Stimulated activated effector memory CD8-positive, alpha-beta T cell treated with anti-CD3 and anti-CD28 coated beads, Interleukin-12 subunit alpha, Interleukin-12 subunit beta, amount 100 ng/mL, for 72 hours (primary cell): ENCODE measurements at regions not wholly inside any gene's neighbourhood (a gene's known extent, or its start where the extent isn't known, plus 50 kb on each side); places are given as distances from the start of the nearest gene placed in this dataset.
"Not testable (repeated sequence)": the region's sequence is repeated elsewhere in the genome, so short reads cannot be mapped to it uniquely, and the experiment has no call there.

Source experiments
- ATAC-seq: fragments of 150-1000 bp; cut with Tn5 transposase; 2 replicates; pipeline ENCODE4 v1.10.0; 2021
- DNase-seq, 2 donors: peaks; one replicate each; pipeline ENCODE4 v3.0.0; 2021 to 2022; ENCODE audit warnings: low spot score in 2 of 2
- H3K27ac Mint-ChIP-seq: one replicate; pipeline ENCODE4 v1.8.0; 2022; ENCODE audit warnings: mild to moderate bottlenecking, mixed read lengths
- H3K36me3 Mint-ChIP-seq: one replicate; pipeline ENCODE4 v1.8.0; 2022; ENCODE audit warnings: mild to moderate bottlenecking, mixed read lengths
- H3K4me1 Mint-ChIP-seq: one replicate; pipeline ENCODE4 v1.8.0; 2022; ENCODE audit warnings: mixed read lengths
- H3K4me3 Mint-ChIP-seq: one replicate; pipeline ENCODE4 v1.8.0; 2022; ENCODE audit warnings: mild to moderate bottlenecking, mixed read lengths
- H3K9me3 Mint-ChIP-seq: one replicate; pipeline ENCODE4 v1.8.0; 2022; ENCODE audit warnings: mixed read lengths

DNA sequence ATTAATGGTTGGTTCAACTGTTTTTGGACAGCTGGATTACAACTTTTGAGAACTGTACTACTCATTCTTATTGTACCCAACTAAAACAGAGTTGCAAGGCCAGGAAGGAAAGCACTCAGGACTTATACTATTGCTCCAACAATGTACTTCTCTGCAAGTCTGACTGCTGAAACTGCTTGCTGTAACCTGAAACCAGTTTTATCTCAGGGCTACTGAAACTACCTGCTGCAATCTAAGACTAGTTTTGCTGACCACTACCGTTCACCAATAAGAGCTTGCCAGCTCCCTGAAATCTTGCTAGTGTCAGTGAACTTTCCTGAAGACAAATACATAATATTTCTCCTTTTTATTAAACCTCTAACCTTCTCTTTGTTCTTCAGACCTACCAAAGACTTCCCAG, 157.3 kb downstream of the CDCA7 start:
- no peaks in the 10 kb centered on the region for H3K9me3 Mint-ChIP-seq
- ATAC-seq (no peak), DNase-seq (no peak)
- no peak overlapping the region for H3K4me3 Mint-ChIP-seq
- H3K4me1 Mint-ChIP-seq: no peaks in the 10 kb centered on the region
- no peaks in the 10 kb centered on the region for H3K36me3 Mint-ChIP-seq
- no peak overlapping the region for H3K27ac Mint-ChIP-seq

DNA sequence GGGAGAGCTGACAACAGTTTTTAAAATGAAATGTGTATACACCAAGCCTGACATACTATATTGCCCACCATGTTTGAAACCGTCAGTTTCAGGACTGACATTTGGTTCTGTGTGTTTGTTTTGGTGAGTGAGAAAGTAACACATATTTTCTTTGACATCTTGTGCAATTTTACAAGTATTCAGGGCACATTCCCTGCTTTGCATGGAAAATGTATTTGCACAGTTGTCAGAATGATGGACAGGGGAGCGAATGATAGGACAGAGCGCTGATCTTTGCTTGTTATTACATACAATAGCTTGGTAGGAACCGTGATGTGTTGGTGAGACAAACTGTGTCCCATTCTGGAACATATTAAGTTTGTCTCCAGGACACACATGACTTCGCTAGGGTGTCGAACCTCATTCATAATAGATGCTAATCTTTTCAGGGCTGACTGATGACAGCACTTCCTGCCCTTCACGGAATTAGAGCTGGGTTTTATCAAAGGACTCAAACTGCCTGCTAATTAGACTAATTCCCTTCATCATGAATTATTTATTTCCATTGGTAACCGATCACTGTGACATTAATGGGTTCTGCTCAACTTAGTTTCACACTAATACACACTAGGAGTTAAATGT, 158.5 kb downstream of the CDCA7 start:
- peaks cover 10% of the 10 kb centered on the region for H3K9me3 Mint-ChIP-seq
- no peak overlapping the region for H3K27ac Mint-ChIP-seq
- no peaks in the 10 kb centered on the region for H3K4me1 Mint-ChIP-seq
- no peak overlapping the region for H3K4me3 Mint-ChIP-seq
- DNase-seq (no peak), ATAC-seq (no peak)
- H3K36me3 Mint-ChIP-seq: no peaks in the 10 kb centered on the region

DNA sequence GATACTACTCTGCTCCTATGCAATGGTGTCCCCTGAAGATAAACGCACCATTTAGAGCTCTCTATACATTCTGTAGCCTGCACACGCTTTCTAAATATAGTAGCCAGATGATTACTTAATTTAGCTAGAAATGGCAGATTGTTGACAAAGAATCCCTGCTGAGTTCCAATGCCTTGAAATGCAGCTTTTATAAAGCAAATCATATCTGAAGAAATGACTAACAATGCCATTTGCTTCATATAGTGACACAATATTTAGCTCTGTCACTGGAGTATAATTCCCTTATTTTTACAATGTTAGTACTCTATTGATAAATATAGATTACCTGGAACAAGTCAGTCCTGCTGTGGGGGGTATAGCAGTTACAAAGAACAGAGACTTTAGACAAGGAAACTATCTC, 166.2 kb downstream of the CDCA7 start:
- Mint-ChIP-seq H3K4me1 (no peaks in the 10 kb centered on the region), H3K4me3 (no peak overlapping the region), H3K36me3 (no peaks in the 10 kb centered on the region), H3K9me3 (peaks cover 15% of the 10 kb centered on the region), H3K27ac (no peak overlapping the region)
- ATAC-seq (no peak), DNase-seq (no peak)

DNA sequence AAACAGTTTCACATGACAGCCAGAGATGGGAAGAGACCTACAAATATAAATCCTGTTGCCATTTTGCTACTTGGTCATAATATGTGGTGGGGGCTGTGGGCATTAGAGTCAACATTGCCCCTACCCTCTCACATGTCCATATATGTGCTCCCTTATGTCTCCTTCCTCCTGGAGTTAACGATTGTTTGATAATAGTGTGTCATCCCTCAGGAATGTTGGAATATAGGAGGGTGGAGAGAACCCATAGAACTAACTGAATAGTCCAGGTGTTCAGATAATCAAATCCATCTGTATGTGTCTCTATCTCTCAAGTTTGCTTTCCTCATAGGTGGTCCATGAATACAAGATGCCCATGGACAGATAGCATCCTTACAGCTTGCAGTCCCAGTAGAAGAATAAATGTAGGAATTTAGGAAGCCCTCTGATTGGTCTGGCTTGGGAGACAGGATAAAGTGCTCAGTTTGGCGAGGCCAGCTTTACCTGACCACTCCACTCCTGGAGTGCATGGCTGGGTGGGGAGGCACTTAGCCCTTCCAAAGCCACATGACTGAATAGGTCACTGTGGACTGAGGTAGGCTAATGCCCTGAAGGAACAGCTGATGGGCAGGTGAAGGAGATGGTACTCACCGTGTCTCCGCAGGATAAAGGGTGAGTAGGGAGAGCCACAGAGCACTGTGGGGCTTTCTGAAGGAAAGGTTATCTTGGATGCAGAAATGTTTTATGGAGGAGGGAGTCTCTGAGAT, 166.9 kb downstream of the CDCA7 start:
- Mint-ChIP-seq H3K9me3 (peaks cover 15% of the 10 kb centered on the region), H3K27ac (no peak overlapping the region), H3K4me1 (no peaks in the 10 kb centered on the region), H3K4me3 (no peak overlapping the region), H3K36me3 (no peaks in the 10 kb centered on the region)
- no peak for DNase-seq
- no peak for ATAC-seq

DNA sequence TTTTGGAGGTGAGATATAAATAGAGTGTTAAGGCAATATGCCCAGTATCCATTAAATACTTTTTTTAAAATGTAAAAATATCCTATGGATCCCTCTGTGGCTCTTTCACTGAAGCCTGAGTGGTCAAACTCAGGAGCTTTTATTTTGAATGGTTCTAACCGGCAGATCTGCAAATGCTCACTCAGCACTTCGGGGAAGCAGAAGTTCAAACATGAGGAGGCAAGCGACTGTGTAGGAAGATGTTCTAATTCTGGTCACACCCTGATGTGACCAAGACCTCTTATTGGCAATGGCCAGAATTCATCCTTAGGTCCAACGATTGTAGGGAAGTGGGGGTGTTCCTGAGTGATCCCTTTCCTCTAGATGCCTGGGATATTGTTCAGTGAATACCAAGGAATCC, 168.8 kb downstream of the CDCA7 start:
- Mint-ChIP-seq H3K36me3 (no peaks in the 10 kb centered on the region), H3K4me1 (no peaks in the 10 kb centered on the region), H3K9me3 (peaks cover 3% of the 10 kb centered on the region), H3K4me3 (no peak overlapping the region), H3K27ac (no peak overlapping the region)
- no peak for DNase-seq
- no peak for ATAC-seq

DNA sequence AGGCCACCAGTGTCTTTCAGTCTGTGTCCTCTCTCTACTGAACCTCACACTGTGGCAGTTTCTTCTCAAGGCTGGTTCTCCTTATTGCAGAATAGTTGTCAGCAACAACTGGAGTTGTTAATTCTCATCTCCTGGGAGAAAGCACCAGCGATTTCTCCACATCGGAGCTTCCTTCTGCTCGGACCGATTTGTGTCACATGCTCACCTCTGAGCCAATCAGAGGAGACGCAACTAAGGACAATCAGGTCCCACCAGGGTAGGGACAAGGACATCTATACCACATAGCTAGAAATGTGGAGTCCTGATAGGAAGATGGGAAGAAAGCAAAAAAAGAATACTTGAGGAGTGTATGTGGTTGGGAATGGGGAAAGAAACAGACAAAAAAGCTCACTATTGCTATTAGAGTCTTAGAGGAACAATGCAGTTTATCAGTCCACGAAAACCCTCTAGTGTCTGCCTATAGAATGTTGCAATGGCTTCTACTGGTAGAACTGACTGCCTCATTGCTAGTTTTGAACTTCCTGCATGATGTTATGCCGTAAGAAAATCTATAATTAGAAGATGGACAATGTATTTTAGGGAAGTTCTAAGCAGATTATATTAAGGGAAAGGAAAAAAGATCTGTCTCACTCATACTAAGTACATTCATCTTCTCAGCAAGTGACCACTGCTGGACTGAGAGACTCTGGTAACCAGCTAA, 169.7 kb downstream of the CDCA7 start:
- no peaks in the 10 kb centered on the region for H3K9me3 Mint-ChIP-seq
- H3K27ac Mint-ChIP-seq: no peak overlapping the region
- ATAC-seq (no peak), DNase-seq (no peak)
- H3K36me3 Mint-ChIP-seq: no peaks in the 10 kb centered on the region
- H3K4me3 Mint-ChIP-seq: no peak overlapping the region
- no peaks in the 10 kb centered on the region for H3K4me1 Mint-ChIP-seq

DNA sequence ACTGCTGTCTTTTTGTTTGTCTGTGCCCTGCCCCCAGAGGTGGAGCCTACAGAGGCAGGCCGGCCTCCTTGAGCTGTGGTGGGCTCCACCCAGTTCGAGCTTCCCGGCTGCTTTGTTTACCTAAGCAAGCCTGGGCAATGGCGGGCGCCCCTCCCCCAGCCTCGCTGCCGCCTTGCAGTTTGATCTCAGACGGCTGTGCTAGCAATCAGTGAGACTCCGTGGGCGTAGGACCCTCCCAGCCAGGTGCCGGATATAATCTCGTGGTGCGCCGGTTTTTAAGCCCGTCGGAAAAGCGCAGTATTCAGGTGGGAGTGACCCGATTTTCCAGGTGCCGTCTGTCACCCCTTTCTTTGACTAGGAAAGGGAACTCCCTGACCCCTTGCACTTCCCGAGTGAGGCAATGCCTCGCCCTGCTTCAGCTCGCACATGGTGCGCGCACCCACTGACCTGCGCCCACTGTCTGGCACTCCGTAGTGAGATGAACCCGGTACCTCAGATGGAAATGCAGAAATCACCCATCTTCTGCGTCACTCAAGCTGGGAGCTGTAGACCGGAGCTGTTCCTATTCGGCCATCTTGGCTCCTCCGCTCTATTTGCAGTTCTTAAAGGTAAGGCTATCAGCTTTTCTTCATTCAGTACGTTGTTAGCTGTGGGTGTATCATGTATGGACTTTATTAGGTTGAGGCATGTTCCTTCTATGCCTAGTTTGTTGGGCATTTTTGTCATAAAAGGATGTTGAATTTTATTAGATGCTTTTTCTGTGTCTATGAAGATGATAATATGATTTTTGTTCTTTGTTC, 178.3 kb downstream of the CDCA7 start:
- not testable (repeated sequence) for H3K9me3 Mint-ChIP-seq, H3K27ac Mint-ChIP-seq, DNase-seq

DNA sequence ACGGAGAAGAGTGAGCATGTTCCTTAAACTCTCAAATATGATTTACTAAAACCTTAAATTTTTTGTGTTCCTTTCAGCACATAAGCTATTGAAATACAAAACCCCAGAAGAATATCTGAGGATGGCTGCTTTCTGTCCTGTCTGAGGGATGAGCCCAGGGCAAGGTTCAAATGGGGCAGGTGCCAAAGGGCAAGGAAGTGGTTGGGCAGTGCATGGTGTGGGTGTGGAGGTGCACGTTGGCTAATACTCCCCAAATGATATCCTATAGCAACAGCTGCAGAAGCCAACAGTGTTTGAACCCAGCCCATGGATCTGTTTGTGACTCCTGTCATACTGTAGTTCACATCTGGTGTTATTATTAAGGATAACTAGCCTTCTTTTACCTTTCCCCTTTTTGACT, 183.0 kb downstream of the CDCA7 start:
- DNase-seq (no peak), ATAC-seq (no peak)
- H3K4me3 Mint-ChIP-seq: no peak overlapping the region
- H3K9me3 Mint-ChIP-seq: no peaks in the 10 kb centered on the region
- no peaks in the 10 kb centered on the region for H3K4me1 Mint-ChIP-seq
- H3K36me3 Mint-ChIP-seq: no peaks in the 10 kb centered on the region
- no peak overlapping the region for H3K27ac Mint-ChIP-seq

More for the DNA sequence above, 178.3 kb downstream of the CDCA7 start:
- not testable (repeated sequence) for H3K4me3 Mint-ChIP-seq, ATAC-seq, H3K4me1 Mint-ChIP-seq, H3K36me3 Mint-ChIP-seq

DNA sequence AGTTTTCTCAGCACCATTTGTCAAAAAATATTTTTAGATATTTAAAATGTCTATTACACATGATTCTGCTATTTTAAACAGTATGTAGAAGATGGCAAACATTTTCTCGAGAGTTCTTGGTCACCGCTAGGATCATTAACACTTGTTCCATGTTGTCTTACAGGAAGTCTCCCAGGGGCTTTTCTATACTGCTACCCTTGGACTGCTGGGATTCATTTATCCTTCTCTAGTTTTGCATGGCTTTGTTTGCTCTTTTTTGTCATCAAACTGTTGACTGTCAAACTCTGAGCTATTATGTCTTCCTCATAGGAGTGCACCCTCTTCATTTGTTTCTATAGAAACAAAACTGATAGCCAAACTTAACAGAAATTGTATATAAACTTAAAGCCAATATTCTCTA, 184.9 kb downstream of the CDCA7 start:
- Mint-ChIP-seq H3K9me3 (no peaks in the 10 kb centered on the region), H3K27ac (no peak overlapping the region), H3K4me1 (no peaks in the 10 kb centered on the region), H3K4me3 (no peak overlapping the region), H3K36me3 (no peaks in the 10 kb centered on the region)
- ATAC-seq: no peak
- DNase-seq: no peak

DNA sequence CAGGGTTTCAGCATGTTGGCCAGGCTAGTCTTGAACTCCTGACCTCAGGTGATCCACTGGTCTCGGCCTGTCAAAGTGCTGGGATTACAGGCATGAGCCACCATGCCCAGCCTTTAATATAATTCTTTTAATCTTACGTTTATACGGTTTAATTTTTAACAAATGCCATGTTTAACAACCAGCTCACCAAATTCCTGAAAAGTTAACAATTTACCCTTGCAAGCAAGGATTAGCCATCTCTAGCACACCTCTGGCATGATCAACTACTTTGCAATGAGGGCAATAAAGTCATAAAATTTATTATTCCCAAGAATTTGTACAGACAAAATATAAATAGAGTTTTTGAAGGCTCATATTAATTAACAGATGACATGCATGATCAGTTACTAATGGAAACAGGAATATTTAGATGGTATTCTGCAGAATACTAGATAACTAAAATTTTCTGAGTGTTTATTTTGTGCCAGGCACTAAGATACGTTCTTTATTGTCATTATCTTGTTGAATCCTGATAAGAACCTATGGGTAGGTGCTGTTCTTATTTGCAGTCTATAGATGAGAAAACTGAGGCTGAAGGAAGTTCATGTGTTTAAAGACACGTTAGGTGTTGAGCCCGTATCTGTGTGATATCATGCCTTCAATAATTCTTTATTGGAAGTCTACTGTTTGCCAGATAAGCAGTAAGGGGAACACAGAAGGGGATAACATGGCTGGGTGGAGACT, 190.1 kb downstream of the CDCA7 start:
- no peaks in the 10 kb centered on the region for H3K36me3 Mint-ChIP-seq
- no peaks in the 10 kb centered on the region for H3K4me1 Mint-ChIP-seq
- H3K9me3 Mint-ChIP-seq: no peaks in the 10 kb centered on the region
- H3K27ac Mint-ChIP-seq: no peak overlapping the region
- ATAC-seq (no peak), DNase-seq (no peak)
- H3K4me3 Mint-ChIP-seq: no peak overlapping the region

DNA sequence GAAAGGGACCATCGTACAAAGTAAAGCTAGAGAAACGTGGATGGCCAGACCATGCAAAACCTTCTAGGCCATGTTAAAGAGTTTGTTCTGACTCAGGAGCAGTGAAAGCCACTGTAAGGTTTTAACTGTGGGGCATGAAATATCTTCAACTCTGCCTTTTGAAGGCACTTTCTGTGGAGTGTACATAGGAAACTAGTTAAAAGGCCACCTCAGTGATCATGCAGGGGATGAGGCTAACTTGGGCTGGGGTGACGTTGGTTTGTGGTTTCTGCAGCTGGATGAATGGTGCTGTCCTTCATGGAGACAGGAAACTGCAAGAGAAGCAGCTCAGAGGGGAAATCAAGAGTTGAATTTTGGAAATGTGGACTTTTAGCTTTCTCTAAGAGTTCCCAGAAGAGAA, 190.7 kb downstream of the CDCA7 start:
- DNase-seq (no peak), ATAC-seq (no peak)
- Mint-ChIP-seq H3K27ac (no peak overlapping the region), H3K9me3 (no peaks in the 10 kb centered on the region), H3K4me1 (no peaks in the 10 kb centered on the region), H3K36me3 (no peaks in the 10 kb centered on the region), H3K4me3 (no peak overlapping the region)

DNA sequence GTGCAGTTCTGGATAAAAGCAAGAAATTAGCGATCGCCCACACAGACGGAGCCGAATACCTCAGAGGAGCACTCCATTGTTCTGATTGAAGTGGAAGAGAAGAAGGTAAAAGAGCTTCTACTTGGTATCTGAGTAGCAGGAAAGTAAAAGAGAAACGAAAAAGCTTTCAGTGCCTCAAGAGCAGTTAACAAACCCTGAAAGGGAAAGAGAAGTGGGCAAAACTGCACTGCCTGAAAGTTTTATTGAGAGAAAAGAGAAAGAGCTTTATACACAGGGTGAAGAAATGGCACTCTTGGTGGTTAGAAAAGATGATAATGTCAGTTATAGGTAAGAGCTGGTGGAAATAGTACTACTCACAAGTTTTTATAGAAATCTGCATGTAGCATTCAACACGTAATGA, 192.8 kb downstream of the CDCA7 start:
- Mint-ChIP-seq H3K36me3 (no peaks in the 10 kb centered on the region), H3K27ac (no peak overlapping the region), H3K4me3 (no peak overlapping the region), H3K4me1 (no peaks in the 10 kb centered on the region), H3K9me3 (no peaks in the 10 kb centered on the region)
- DNase-seq: no peak
- no peak for ATAC-seq

DNA sequence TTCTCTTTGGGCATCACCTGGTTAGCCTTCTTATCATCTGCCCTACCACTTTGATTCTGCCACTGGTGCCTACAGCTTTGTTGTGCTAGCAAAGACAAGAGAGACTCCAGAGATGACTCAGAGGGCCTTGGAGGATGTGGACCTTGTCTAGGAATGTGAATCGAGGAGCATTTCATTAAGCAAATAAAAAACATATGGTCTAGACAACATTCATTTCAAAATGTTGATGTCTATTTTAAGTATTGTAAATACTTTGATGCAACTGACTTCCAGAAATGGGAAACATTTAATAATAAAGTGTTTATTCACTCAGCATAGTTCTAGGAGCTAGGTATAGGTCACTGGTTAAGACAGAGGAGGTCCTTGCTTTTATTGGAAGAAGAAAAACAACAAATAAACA, 195.5 kb downstream of the CDCA7 start:
- H3K36me3 Mint-ChIP-seq: no peaks in the 10 kb centered on the region
- no peak overlapping the region for H3K4me3 Mint-ChIP-seq
- DNase-seq (no peak), ATAC-seq (no peak)
- no peaks in the 10 kb centered on the region for H3K9me3 Mint-ChIP-seq
- H3K4me1 Mint-ChIP-seq: no peaks in the 10 kb centered on the region
- peak overlapping the region; percentile 24 for H3K27ac Mint-ChIP-seq

DNA sequence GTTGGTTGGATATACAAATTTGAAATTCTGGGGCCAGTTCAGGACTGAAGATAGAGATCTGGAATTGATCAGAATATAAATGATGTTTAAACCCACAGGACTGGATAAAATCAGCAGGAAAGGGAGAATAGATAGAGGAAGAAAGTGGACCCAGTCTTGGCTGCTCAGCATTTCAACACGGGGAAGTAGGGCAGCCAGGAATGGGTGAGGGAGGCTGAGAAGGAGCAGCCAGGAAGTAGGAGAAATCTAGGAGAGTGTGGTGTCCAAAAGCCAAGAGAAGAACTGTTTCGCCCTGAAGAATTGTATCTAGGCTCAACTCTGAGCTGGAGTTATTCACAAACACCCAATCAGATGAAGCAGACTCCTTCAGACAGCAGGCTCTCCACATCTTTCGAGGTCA, 197.9 kb downstream of the CDCA7 start:
- H3K4me3 Mint-ChIP-seq: no peak overlapping the region
- DNase-seq (no peak), ATAC-seq (no peak)
- H3K27ac Mint-ChIP-seq: no peak overlapping the region
- no peaks in the 10 kb centered on the region for H3K4me1 Mint-ChIP-seq
- no peaks in the 10 kb centered on the region for H3K36me3 Mint-ChIP-seq
- H3K9me3 Mint-ChIP-seq: no peaks in the 10 kb centered on the region

DNA sequence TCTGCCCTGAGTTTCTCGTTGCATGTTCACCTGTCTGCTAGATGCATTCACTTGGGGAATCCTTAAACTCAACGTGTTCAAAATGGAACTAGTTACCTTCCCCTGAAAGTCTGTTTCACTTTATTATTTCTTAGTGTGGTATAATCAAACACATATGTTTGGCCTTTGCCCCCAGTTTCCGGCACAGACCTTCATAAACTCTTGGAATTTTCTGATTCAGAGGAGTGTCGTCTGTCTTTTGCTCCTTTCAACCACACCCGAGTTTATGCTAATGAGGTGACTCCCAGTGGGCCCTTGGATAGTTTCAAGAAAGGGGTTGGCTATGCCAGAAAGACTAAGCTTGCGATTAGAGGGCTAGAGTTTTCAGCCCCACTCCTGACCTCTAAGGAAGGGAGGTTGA, 198.9 kb downstream of the CDCA7 start:
- Mint-ChIP-seq H3K4me3 (no peak overlapping the region), H3K27ac (no peak overlapping the region), H3K4me1 (no peaks in the 10 kb centered on the region), H3K9me3 (no peaks in the 10 kb centered on the region), H3K36me3 (no peaks in the 10 kb centered on the region)
- DNase-seq (no peak), ATAC-seq (no peak)
